ENCODE measurements at regions not wholly inside any gene's neighbourhood (a gene's known extent, or its start where the extent isn't known, plus 50 kb on each side); places are given as distances from the start of the nearest gene placed in this dataset.
"Not testable (repeated sequence)": the region's sequence is repeated elsewhere in the genome, so short reads cannot be mapped to it uniquely, and the experiment has no call there.

GRCh38 chr16:88265286-88265938 lies 117.3 kb upstream of the ZNF469 start:
- not testable (repeated sequence) for TF ChIP-seq ESRRG (CRISPR knock-in tag; IDR thresholded peaks at IDR 0.05); ZC3H10 (CRISPR knock-in tag; IDR thresholded peaks at IDR 0.05); PATZ1 (CRISPR knock-in tag; IDR thresholded peaks at IDR 0.05; ENCODE audit: borderline replicate concordance); ZFP3 (CRISPR knock-in tag; IDR thresholded peaks at IDR 0.05); RARB (CRISPR knock-in tag; IDR thresholded peaks at IDR 0.05); OSR1 (CRISPR knock-in tag; IDR thresholded peaks at IDR 0.05); CREB5 (CRISPR knock-in tag; IDR thresholded peaks at IDR 0.05; ENCODE audit: low read depth); ARNTL (CRISPR knock-in tag; IDR thresholded peaks at IDR 0.05; ENCODE audit: borderline replicate concordance, low read depth); POU6F1 (CRISPR knock-in tag; IDR thresholded peaks at IDR 0.05; ENCODE audit: borderline replicate concordance, low read depth); CSDC2 (CRISPR knock-in tag; IDR thresholded peaks at IDR 0.05); SNAI2 (CRISPR knock-in tag; IDR thresholded peaks at IDR 0.05)
